HEK293 (cell line): ENCODE measurements at regions not wholly inside any gene's neighbourhood (a gene's known extent, or its start where the extent isn't known, plus 50 kb on each side); places are given as distances from the start of the nearest gene placed in this dataset.

Source experiments
- CTCF ChIA-PET: fragments of 350-600 bp; formaldehyde crosslinking; extraction: SDS; loops from one replicate; lab custom pipeline; 2021; ENCODE audit warnings: antibody characterized with exemption; lab: Yijun Ruan, JAX
- POLR2A ChIA-PET: fragments of 300-600 bp; formaldehyde crosslinking; extraction: SDS; loops from one replicate; lab custom pipeline; 2020; ENCODE audit warnings: antibody characterized with exemption, inconsistent platforms; lab: Yijun Ruan, JAX
- H3K27ac ChIP-seq: fragments of 200-500 bp; sonication (Bioruptor generic); 2 replicates; pipeline ENCODE4 v1.5.1; 2014; ENCODE audit warnings: low read depth, low read length, control low read depth, inconsistent platforms; ENCODE audit errors: extremely low read depth
- H3K36me3 ChIP-seq, 2 experiments: fragments of 200-500 bp in 1 of 2; sonication (Bioruptor generic) in 1 of 2; 1 replicate in 1 of 2; 2 replicates in 1 of 2; pipeline ENCODE4 v1.5.1; 2014 to 2017; ENCODE audit warnings: inconsistent platforms in 2 of 2, low read length in 2 of 2; ENCODE audit not compliant: control insufficient read depth in 2 of 2, insufficient read depth in 1 of 2
- H3K4me1 ChIP-seq: fragments of 200-500 bp; sonication (Bioruptor generic); 2 replicates; pipeline ENCODE4 v1.5.1; 2014; ENCODE audit warnings: mild to moderate bottlenecking, low read length, inconsistent platforms; ENCODE audit not compliant: control insufficient read depth, insufficient read depth
- H3K4me3 ChIP-seq: 2 replicates; pipeline ENCODE4 v1.5.1; 2011; ENCODE audit warnings: low read depth, mild to moderate bottlenecking, control low read depth, low read length, moderate library complexity
- H3K9me3 ChIP-seq: fragments of 200-500 bp; sonication (Bioruptor generic); 2 replicates; pipeline ENCODE4 v1.5.1; 2014; ENCODE audit warnings: low read depth, low read length, inconsistent platforms; ENCODE audit not compliant: control insufficient read depth, insufficient read depth
- FEZF1 ChIP-seq: fragments of 450-650 bp; formaldehyde crosslinking; IDR thresholded peaks from 2 replicates; pipeline ENCODE4 v1.5.1; 2016; ENCODE audit warnings: missing biosample characterization, missing genetic modification characterization
- GFI1B ChIP-seq: fragments of 450-650 bp; formaldehyde crosslinking; IDR thresholded peaks from 2 replicates; pipeline ENCODE4 v1.5.1; 2016; ENCODE audit warnings: missing biosample characterization, missing genetic modification characterization
- MZF1 ChIP-seq: fragments of 450-650 bp; formaldehyde crosslinking; IDR thresholded peaks from 2 replicates; pipeline ENCODE4 v1.5.1; 2017; ENCODE audit warnings: missing biosample characterization, missing genetic modification characterization, borderline replicate concordance
- RBAK ChIP-seq: fragments of 450-650 bp; formaldehyde crosslinking; IDR thresholded peaks from 2 replicates; pipeline ENCODE4 v1.5.1; 2016; ENCODE audit warnings: missing biosample characterization, missing genetic modification characterization
- REST ChIP-seq: fragments of 450-650 bp; formaldehyde crosslinking; IDR thresholded peaks from 2 replicates; pipeline ENCODE4 v1.5.1; 2016; ENCODE audit warnings: missing biosample characterization, missing genetic modification characterization
- SCRT2 ChIP-seq: fragments of 450-650 bp; formaldehyde crosslinking; IDR thresholded peaks from 2 replicates; pipeline ENCODE4 v1.5.1; 2016; ENCODE audit warnings: missing biosample characterization, missing genetic modification characterization
- SP3 ChIP-seq: fragments of 450-650 bp; formaldehyde crosslinking; IDR thresholded peaks from 2 replicates; pipeline ENCODE4 v1.5.1; 2016; ENCODE audit warnings: missing biosample characterization, missing genetic modification characterization
- TRIM28 ChIP-seq: IDR thresholded peaks from 2 replicates; pipeline ENCODE4 v1.6.1; 2011; ENCODE audit warnings: low read length, control low read depth, borderline replicate concordance
- YY1 ChIP-seq: fragments of 450-650 bp; formaldehyde crosslinking; IDR thresholded peaks from 2 replicates; pipeline ENCODE4 v1.5.1; 2018; ENCODE audit warnings: missing biosample characterization, missing genetic modification characterization
- ZNF114 ChIP-seq: fragments of 450-650 bp; formaldehyde crosslinking; IDR thresholded peaks from 2 replicates; pipeline ENCODE4 v1.5.0; 2017; ENCODE audit warnings: missing biosample characterization, missing genetic modification characterization
- ZNF19 ChIP-seq: fragments of 450-650 bp; formaldehyde crosslinking; IDR thresholded peaks from 2 replicates; pipeline ENCODE4; 2016; ENCODE audit warnings: missing biosample characterization, missing genetic modification characterization, low read depth
- ZNF221 ChIP-seq: fragments of 450-650 bp; formaldehyde crosslinking; IDR thresholded peaks from 2 replicates; pipeline ENCODE4 v1.5.1; 2017; ENCODE audit warnings: missing biosample characterization, missing genetic modification characterization, borderline replicate concordance
- ZNF239 ChIP-seq: fragments of 450-650 bp; formaldehyde crosslinking; IDR thresholded peaks from 2 replicates; pipeline ENCODE4 v1.5.1; 2016; ENCODE audit warnings: missing biosample characterization, missing genetic modification characterization
- ZNF280C ChIP-seq: fragments of 450-650 bp; formaldehyde crosslinking; IDR thresholded peaks from 2 replicates; pipeline ENCODE4 v1.5.1; 2016; ENCODE audit warnings: missing biosample characterization, missing genetic modification characterization
- ZNF324 ChIP-seq: fragments of 450-650 bp; formaldehyde crosslinking; IDR thresholded peaks from 2 replicates; pipeline ENCODE4 v1.5.1; 2016; ENCODE audit warnings: missing biosample characterization, missing genetic modification characterization
- ZNF335 ChIP-seq: fragments of 450-650 bp; formaldehyde crosslinking; conservative IDR thresholded peaks from 2 replicates; pipeline ENCODE4 v1.5.1; 2016; ENCODE audit warnings: missing biosample characterization, missing genetic modification characterization
- ZNF398 ChIP-seq: fragments of 450-650 bp; formaldehyde crosslinking; IDR thresholded peaks from 2 replicates; pipeline ENCODE4 v1.5.1; 2017; ENCODE audit warnings: missing biosample characterization, missing genetic modification characterization
- ZNF404 ChIP-seq: fragments of 450-650 bp; formaldehyde crosslinking; IDR thresholded peaks from 2 replicates; pipeline ENCODE4 v1.5.1; 2017; ENCODE audit warnings: missing biosample characterization, missing genetic modification characterization
- ZNF423 ChIP-seq: fragments of 450-650 bp; formaldehyde crosslinking; IDR thresholded peaks from 2 replicates; pipeline ENCODE4 v1.5.1; 2016; ENCODE audit warnings: missing biosample characterization, missing genetic modification characterization
- ZNF530 ChIP-seq: fragments of 450-650 bp; formaldehyde crosslinking; IDR thresholded peaks from 2 replicates; pipeline ENCODE4 v1.5.1; 2016; ENCODE audit warnings: low read depth, missing biosample characterization, missing genetic modification characterization
- ZNF548 ChIP-seq: fragments of 450-650 bp; formaldehyde crosslinking; IDR thresholded peaks from 2 replicates; pipeline ENCODE4 v1.5.1; 2016; ENCODE audit warnings: missing biosample characterization, missing genetic modification characterization
- ZNF561 ChIP-seq: fragments of 450-650 bp; IDR thresholded peaks from 2 replicates; pipeline ENCODE4 v1.5.1; 2018; ENCODE audit warnings: missing biosample characterization, missing genetic modification characterization, borderline replicate concordance
- ZNF580 ChIP-seq: fragments of 450-650 bp; formaldehyde crosslinking; IDR thresholded peaks from 2 replicates; pipeline ENCODE4 v1.5.1; 2016; ENCODE audit warnings: missing biosample characterization, missing genetic modification characterization
- ZNF670 ChIP-seq: fragments of 450-650 bp; formaldehyde crosslinking; IDR thresholded peaks from 2 replicates; pipeline ENCODE4 v1.5.1; 2016; ENCODE audit warnings: missing biosample characterization, missing genetic modification characterization, low read depth
- ZNF837 ChIP-seq: fragments of 450-650 bp; formaldehyde crosslinking; IDR thresholded peaks from 2 replicates; pipeline ENCODE4 v1.5.1; 2016; ENCODE audit warnings: missing biosample characterization, missing genetic modification characterization

GRCh38 chr4:135545616-135546317 is 1344.2 kb upstream of the PABPC4L start:
- Histone ChIP-seq H3K9me3 (no peaks in the 10 kb centered on the region), H3K4me1 (no peaks in the 10 kb centered on the region), H3K4me3 (no peak overlapping the region), H3K36me3 (no peaks in the 10 kb centered on the region), H3K27ac (no peak overlapping the region)
- ChIA-PET CTCF (no interaction called here), POLR2A (no interaction called here)
- TF ChIP-seq GFI1B (no peak), ZNF221 (no peak), YY1 (no peak), ZNF114 (no peak), ZNF239 (tag by site-specific recombination) (no peak), ZNF837 (tag by site-specific recombination) (no peak), ZNF561 (tag by site-specific recombination) (no peak)

GRCh38 chr4:135538698-135539097 is 1337.1 kb upstream of the PABPC4L start:
- TF ChIP-seq YY1 (no peak), ZNF580 (tag by site-specific recombination) (no peak), RBAK (tag by site-specific recombination) (no peak), ZNF324 (tag by site-specific recombination) (no peak), ZNF398 (tag by site-specific recombination) (no peak), SP3 (tag by site-specific recombination) (no peak), ZNF335 (tag by site-specific recombination) (no peak), ZNF670 (no peak), SCRT2 (tag by site-specific recombination) (no peak), ZNF423 (tag by site-specific recombination) (no peak), REST (tag by site-specific recombination) (no peak), ZNF404 (no peak), ZNF530 (no peak), TRIM28 (no peak), ZNF280C (tag by site-specific recombination) (no peak), ZNF548 (tag by site-specific recombination) (no peak), MZF1 (tag by site-specific recombination) (no peak), FEZF1 (tag by site-specific recombination) (no peak), ZNF19 (tag by site-specific recombination) (no peak)
- no peak overlapping the region for H3K27ac ChIP-seq

More at GRCh38 chr4:135538698-135539097, 1337.1 kb upstream of the PABPC4L start:
- no peaks in the 10 kb centered on the region for H3K36me3 ChIP-seq
- H3K4me3 ChIP-seq, result no peak overlapping the region
- H3K4me1 ChIP-seq, result no peaks in the 10 kb centered on the region
- ChIA-PET POLR2A (no interaction called here), CTCF (no interaction called here)
- no peaks in the 10 kb centered on the region for H3K9me3 ChIP-seq
